GM12872 (cell line): ENCODE measurements at regions not wholly inside any gene's neighbourhood (a gene's known extent, or its start where the extent isn't known, plus 50 kb on each side); places are given as distances from the start of the nearest gene placed in this dataset.

ENCODE experiments used
- TF ChIP-seq, protein P1 (sequence below): IDR thresholded peaks from 3 replicates; pipeline ENCODE4 v1.5.1; 2011; ENCODE audit warnings: low read depth, mild to moderate bottlenecking, low read length, moderate library complexity; ENCODE audit not compliant: insufficient read depth

DNA sequence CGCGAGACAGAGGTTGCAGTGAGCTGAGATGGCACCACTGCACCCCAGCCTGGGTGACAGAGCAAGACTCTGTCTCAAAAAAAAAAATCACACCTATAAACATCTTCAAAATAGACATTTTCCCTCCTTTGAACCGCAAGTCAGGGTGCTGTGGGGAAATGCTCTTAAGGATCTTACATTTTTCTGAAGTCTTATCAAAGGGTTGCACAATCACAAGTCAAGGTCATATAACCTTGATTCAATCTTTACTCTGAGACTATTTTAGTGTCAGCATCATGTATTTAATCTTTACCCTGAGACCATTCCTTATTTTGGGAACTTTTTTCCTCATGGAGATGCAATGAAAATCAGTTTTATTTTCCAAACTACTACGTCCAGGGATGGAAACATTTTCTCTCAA lies 62.8 kb upstream of the RANBP3L start:
- TF ChIP-seq, protein P1, sequence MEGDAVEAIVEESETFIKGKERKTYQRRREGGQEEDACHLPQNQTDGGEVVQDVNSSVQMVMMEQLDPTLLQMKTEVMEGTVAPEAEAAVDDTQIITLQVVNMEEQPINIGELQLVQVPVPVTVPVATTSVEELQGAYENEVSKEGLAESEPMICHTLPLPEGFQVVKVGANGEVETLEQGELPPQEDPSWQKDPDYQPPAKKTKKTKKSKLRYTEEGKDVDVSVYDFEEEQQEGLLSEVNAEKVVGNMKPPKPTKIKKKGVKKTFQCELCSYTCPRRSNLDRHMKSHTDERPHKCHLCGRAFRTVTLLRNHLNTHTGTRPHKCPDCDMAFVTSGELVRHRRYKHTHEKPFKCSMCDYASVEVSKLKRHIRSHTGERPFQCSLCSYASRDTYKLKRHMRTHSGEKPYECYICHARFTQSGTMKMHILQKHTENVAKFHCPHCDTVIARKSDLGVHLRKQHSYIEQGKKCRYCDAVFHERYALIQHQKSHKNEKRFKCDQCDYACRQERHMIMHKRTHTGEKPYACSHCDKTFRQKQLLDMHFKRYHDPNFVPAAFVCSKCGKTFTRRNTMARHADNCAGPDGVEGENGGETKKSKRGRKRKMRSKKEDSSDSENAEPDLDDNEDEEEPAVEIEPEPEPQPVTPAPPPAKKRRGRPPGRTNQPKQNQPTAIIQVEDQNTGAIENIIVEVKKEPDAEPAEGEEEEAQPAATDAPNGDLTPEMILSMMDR = no peak

- TF ChIP-seq, protein P1 = no peak
Observed at GRCh38 chr5:36365896-36366295, 64.2 kb upstream of the RANBP3L start.

GRCh38 chr5:36366883-36367282 lies 65.2 kb upstream of the RANBP3L start:
- TF ChIP-seq, protein P1 = no peak

GRCh38 chr5:36367524-36367923 lies 65.8 kb upstream of the RANBP3L start:
- TF ChIP-seq, protein P1 = no peak

DNA sequence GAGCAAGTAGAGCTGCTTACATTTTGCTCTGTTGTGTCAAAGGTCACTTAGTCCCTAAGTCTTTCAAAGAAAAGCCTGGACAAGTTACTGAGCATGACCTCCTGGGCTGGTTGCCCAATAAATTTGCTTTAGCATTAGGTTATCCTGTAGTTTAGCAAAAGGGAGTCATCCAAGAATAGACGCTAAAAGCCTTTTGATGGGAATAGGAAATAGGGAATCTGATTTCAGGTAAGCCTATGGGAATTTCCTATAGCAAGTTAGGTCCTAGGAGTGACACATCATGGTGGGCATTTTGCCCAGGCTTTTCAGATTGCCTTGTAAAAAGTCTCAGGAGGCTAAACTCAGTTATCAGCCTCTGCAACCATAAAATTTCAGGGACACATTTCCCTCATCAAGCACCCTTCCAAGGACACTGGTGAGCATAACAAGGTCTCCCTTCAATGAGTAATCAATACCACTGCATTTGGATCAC lies 67.6 kb upstream of the RANBP3L start:
- TF ChIP-seq, protein P1 = no peak

DNA sequence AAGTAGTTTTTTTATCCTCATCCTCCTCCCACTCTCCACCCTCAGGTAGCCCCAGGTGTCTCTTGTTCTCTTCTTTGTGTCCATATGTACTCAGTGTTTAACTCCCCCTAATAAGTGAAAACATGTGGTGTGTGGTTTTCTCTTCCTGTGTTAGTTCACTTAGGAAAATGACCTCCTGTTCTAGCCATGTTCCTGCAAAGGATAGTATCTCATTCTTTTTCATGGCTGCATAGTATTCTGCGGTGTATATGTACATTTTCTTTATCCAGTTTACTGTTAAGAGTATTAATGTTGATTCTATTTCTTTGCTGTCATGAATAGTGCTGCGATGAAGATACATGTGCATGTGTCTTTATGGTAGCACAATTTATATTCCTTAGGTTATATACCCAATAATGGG lies 68.4 kb upstream of the RANBP3L start:
- TF ChIP-seq, protein P1 = no peak

- TF ChIP-seq, protein P1 = no peak
Observed at GRCh38 chr5:36371366-36371765, 69.7 kb upstream of the RANBP3L start.
